Cardiac muscle cell (in vitro differentiated cells and primary cell): ENCODE measurements at regions not wholly inside any gene's neighbourhood (a gene's known extent, or its start where the extent isn't known, plus 50 kb on each side); places are given as distances from the start of the nearest gene placed in this dataset.
"Not testable (repeated sequence)": the region's sequence is repeated elsewhere in the genome, so short reads cannot be mapped to it uniquely, and the experiment has no call there.

Source experiments
- DNase-seq, 2 donors: peaks; one replicate each; pipeline versions ENCODE4 v3.0.0 to v3.0.0-alpha.2; 2010 to 2017; ENCODE audit warnings: low read depth in 1 of 2, low spot score in 1 of 2
- H3K27ac ChIP-seq: fragments of 200-600 bp; sonication (generic); 2 replicates; pipeline ENCODE4 v1.5.1; 2016
- H3K27me3 ChIP-seq: fragments of 200-600 bp; sonication (generic); 2 replicates; pipeline ENCODE4 v1.6.0; 2016; ENCODE audit warnings: control low read depth
- H3K36me3 ChIP-seq: fragments of 200-600 bp; sonication (generic); 2 replicates; pipeline ENCODE4 v1.5.1; 2016; ENCODE audit warnings: control low read depth
- H3K4me1 ChIP-seq: fragments of 200-600 bp; sonication (generic); 2 replicates; pipeline ENCODE4 v1.8.1; 2017; ENCODE audit warnings: low read depth, mild to moderate bottlenecking, mixed run types
- H3K4me3 ChIP-seq: fragments of 200-600 bp; sonication (generic); 2 replicates; pipeline ENCODE4 v1.5.1; 2016; ENCODE audit warnings: mild to moderate bottlenecking
- H3K9me3 ChIP-seq: fragments of 200-600 bp; sonication (generic); 2 replicates; pipeline ENCODE4 v1.5.1; 2017; ENCODE audit warnings: low read depth, mild to moderate bottlenecking, control low read depth
- TF ChIP-seq, protein P1 (sequence below): IDR thresholded peaks from 2 replicates; pipeline ENCODE4 v1.5.1; 2012; ENCODE audit warnings: low read depth, mild to moderate bottlenecking, low read length

GRCh38 chr16:14015033-14015432 lies 56.1 kb upstream of the MRTFB start:
- Histone ChIP-seq H3K27ac (peak overlapping the region; percentile 56), H3K36me3 (no peaks in the 10 kb centered on the region), H3K4me3 (no peak overlapping the region), H3K4me1 (peaks cover 21% of the 10 kb centered on the region), H3K27me3 (no peaks in the 10 kb centered on the region), H3K9me3 (no peaks in the 10 kb centered on the region)
- DNase-seq: no peak
- TF ChIP-seq, protein P1, sequence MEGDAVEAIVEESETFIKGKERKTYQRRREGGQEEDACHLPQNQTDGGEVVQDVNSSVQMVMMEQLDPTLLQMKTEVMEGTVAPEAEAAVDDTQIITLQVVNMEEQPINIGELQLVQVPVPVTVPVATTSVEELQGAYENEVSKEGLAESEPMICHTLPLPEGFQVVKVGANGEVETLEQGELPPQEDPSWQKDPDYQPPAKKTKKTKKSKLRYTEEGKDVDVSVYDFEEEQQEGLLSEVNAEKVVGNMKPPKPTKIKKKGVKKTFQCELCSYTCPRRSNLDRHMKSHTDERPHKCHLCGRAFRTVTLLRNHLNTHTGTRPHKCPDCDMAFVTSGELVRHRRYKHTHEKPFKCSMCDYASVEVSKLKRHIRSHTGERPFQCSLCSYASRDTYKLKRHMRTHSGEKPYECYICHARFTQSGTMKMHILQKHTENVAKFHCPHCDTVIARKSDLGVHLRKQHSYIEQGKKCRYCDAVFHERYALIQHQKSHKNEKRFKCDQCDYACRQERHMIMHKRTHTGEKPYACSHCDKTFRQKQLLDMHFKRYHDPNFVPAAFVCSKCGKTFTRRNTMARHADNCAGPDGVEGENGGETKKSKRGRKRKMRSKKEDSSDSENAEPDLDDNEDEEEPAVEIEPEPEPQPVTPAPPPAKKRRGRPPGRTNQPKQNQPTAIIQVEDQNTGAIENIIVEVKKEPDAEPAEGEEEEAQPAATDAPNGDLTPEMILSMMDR: no peak

GRCh38 chr16:14015461-14015860 lies 55.7 kb upstream of the MRTFB start:
- Histone ChIP-seq H3K4me3 (no peak overlapping the region), H3K36me3 (no peaks in the 10 kb centered on the region), H3K9me3 (no peaks in the 10 kb centered on the region), H3K27me3 (no peaks in the 10 kb centered on the region), H3K4me1 (peaks cover 21% of the 10 kb centered on the region), H3K27ac (peak overlapping the region; percentile 56)
- TF ChIP-seq, protein P1: no peak
- no peak for DNase-seq

DNA sequence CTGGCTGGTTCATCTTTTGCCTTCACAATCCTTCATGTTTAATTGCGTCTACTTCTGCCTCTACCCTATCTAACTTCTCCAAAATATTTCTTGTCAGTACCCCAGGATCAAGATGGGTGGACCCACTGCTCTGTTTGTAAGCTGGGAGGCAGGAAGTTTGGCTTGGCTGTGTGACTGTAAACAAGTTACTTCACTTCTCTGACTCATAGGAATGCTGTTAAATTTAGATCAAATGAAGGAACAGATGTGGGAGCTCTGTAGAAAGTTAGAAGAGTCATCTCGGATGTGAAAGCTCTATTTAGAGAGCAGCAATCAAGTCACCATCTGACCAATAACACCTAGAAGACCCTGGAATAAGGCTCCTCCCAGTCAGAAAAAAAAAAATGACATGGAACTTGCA lies 55.2 kb upstream of the MRTFB start:
- Histone ChIP-seq H3K27me3 (no peaks in the 10 kb centered on the region), H3K27ac (no peak overlapping the region), H3K36me3 (no peaks in the 10 kb centered on the region), H3K4me1 (peaks cover 21% of the 10 kb centered on the region), H3K9me3 (no peaks in the 10 kb centered on the region), H3K4me3 (no peak overlapping the region)
- DNase-seq: peak in 1 of 2 donors; percentile 81
- TF ChIP-seq, protein P1: no peak

- H3K4me3 ChIP-seq, H3K27me3 ChIP-seq, H3K9me3 ChIP-seq, H3K27ac ChIP-seq, H3K36me3 ChIP-seq, DNase-seq: not testable (repeated sequence)
- peaks cover 21% of the 10 kb centered on the region for H3K4me1 ChIP-seq
These were observed 54.8 kb upstream of the MRTFB start for GRCh38 chr16:14016362-14016761.

- TF ChIP-seq, protein P1: no peak
- Histone ChIP-seq H3K9me3 (no peaks in the 10 kb centered on the region), H3K36me3 (no peaks in the 10 kb centered on the region), H3K27me3 (no peaks in the 10 kb centered on the region), H3K27ac (no peak overlapping the region), H3K4me1 (peaks cover 19% of the 10 kb centered on the region), H3K4me3 (no peak overlapping the region)
- DNase-seq: no peak
These were observed 53.2 kb upstream of the MRTFB start for GRCh38 chr16:14017886-14018285.

DNA sequence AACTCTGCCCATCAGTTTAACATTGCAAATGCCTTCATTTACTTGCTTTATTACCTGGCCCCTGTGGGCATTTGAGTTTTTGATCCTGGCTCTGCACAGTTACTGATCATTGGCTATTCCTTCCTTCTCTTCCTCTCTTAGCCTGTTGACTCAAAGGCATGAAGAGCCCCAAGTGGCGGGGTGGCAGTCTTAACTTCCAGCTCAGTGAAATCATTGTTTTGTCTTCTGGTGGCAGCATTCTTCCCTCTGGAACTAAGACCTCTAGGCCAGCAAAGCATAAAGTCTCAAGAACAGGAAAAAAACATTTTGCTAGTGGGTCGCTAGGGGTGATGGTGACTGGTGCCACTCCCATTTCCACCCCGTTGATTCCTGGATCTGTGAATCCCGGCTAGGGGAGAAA lies 52.3 kb upstream of the MRTFB start:
- no peaks in the 10 kb centered on the region for H3K27me3 ChIP-seq
- peaks cover 9% of the 10 kb centered on the region for H3K4me1 ChIP-seq
- peak in 1 of 2 donors; percentile 11 for DNase-seq
- no peak overlapping the region for H3K4me3 ChIP-seq
- H3K9me3 ChIP-seq: no peaks in the 10 kb centered on the region
- TF ChIP-seq, protein P1: no peak
- no peaks in the 10 kb centered on the region for H3K36me3 ChIP-seq
- H3K27ac ChIP-seq: no peak overlapping the region
